HL-60 (cell line): ENCODE measurements at regions not wholly inside any gene's neighbourhood (a gene's known extent, or its start where the extent isn't known, plus 50 kb on each side); places are given as distances from the start of the nearest gene placed in this dataset.

Source experiments
- DNase-seq, 2 experiments: peaks; one replicate each; pipeline ENCODE4 v3.0.0-alpha.2; 2010 to 2020; ENCODE audit warnings: low read depth in 1 of 2, low spot score in 1 of 2
- H3K27ac ChIP-seq: fragments of 250-450 bp; sonication (Bioruptor Pico); replicated peaks from 2 replicates; pipeline ENCODE4 v1.5.1; 2020; ENCODE audit warnings: mild to moderate bottlenecking, moderate library complexity
- H3K27me3 ChIP-seq: fragments of 250-450 bp; sonication (Bioruptor Pico); 2 replicates; pipeline ENCODE4 v1.5.1; 2021; ENCODE audit warnings: mild to moderate bottlenecking, moderate library complexity; ENCODE audit not compliant: insufficient read depth, poor library complexity, severe bottlenecking
- H3K4me3 ChIP-seq: replicated peaks from 2 replicates; pipeline ENCODE4 v1.5.1; 2011; ENCODE audit warnings: mild to moderate bottlenecking, control low read depth, low read length; ENCODE audit not compliant: insufficient read depth
- GABPA ChIP-seq: IDR thresholded peaks from 2 replicates; pipeline ENCODE4 v1.6.1; 2012; ENCODE audit warnings: low read depth
- POLR2AphosphoS5 ChIP-seq: IDR thresholded peaks from 2 replicates; pipeline ENCODE4 v1.6.1; 2012; ENCODE audit warnings: low read depth
- SPI1 ChIP-seq: IDR thresholded peaks from 2 replicates; pipeline ENCODE4 v1.6.1; 2012; ENCODE audit warnings: low read depth, mild to moderate bottlenecking, borderline replicate concordance
- TF ChIP-seq, protein P1 (sequence below): IDR thresholded peaks from 2 replicates; pipeline ENCODE4 v1.6.1; 2012; ENCODE audit warnings: low read depth; ENCODE audit not compliant: insufficient replicate concordance
- TF ChIP-seq, protein P2 (sequence below): IDR thresholded peaks from one replicate; pipeline ENCODE4 v1.5.1; 2011; ENCODE audit warnings: low read length, control low read depth, inconsistent platforms; ENCODE audit not compliant: insufficient read depth

DNA sequence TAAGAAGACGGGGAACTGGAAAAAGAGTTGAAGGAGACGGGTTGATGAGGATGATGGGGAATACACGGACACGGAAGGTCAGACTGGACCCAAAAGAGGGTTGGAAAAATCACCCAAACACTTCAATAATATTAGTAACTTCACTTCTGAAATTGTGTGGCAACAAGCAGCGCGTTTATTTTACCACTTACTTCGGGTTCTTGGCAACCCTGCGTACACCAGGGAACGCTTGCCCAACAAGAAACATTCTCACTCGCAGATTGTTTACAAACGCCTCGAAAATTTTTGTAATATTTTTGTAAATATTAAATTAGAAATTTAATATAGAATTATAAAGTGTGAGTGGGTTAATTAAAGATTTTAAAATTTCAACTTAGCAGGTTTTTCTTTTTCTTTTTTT is 99.5 kb downstream of the CEBPB start:
- Histone ChIP-seq H3K27me3 (no peaks in the 10 kb centered on the region), H3K4me3 (no peak overlapping the region), H3K27ac (no peak overlapping the region)
- no peak for TF ChIP-seq POLR2AphosphoS5
- no peak for TF ChIP-seq SPI1
- TF ChIP-seq, protein P1, sequence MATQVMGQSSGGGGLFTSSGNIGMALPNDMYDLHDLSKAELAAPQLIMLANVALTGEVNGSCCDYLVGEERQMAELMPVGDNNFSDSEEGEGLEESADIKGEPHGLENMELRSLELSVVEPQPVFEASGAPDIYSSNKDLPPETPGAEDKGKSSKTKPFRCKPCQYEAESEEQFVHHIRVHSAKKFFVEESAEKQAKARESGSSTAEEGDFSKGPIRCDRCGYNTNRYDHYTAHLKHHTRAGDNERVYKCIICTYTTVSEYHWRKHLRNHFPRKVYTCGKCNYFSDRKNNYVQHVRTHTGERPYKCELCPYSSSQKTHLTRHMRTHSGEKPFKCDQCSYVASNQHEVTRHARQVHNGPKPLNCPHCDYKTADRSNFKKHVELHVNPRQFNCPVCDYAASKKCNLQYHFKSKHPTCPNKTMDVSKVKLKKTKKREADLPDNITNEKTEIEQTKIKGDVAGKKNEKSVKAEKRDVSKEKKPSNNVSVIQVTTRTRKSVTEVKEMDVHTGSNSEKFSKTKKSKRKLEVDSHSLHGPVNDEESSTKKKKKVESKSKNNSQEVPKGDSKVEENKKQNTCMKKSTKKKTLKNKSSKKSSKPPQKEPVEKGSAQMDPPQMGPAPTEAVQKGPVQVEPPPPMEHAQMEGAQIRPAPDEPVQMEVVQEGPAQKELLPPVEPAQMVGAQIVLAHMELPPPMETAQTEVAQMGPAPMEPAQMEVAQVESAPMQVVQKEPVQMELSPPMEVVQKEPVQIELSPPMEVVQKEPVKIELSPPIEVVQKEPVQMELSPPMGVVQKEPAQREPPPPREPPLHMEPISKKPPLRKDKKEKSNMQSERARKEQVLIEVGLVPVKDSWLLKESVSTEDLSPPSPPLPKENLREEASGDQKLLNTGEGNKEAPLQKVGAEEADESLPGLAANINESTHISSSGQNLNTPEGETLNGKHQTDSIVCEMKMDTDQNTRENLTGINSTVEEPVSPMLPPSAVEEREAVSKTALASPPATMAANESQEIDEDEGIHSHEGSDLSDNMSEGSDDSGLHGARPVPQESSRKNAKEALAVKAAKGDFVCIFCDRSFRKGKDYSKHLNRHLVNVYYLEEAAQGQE: no peak
- TF ChIP-seq GABPA: no peak
- TF ChIP-seq, protein P2, sequence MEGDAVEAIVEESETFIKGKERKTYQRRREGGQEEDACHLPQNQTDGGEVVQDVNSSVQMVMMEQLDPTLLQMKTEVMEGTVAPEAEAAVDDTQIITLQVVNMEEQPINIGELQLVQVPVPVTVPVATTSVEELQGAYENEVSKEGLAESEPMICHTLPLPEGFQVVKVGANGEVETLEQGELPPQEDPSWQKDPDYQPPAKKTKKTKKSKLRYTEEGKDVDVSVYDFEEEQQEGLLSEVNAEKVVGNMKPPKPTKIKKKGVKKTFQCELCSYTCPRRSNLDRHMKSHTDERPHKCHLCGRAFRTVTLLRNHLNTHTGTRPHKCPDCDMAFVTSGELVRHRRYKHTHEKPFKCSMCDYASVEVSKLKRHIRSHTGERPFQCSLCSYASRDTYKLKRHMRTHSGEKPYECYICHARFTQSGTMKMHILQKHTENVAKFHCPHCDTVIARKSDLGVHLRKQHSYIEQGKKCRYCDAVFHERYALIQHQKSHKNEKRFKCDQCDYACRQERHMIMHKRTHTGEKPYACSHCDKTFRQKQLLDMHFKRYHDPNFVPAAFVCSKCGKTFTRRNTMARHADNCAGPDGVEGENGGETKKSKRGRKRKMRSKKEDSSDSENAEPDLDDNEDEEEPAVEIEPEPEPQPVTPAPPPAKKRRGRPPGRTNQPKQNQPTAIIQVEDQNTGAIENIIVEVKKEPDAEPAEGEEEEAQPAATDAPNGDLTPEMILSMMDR: no peak
- no peak for DNase-seq

DNA sequence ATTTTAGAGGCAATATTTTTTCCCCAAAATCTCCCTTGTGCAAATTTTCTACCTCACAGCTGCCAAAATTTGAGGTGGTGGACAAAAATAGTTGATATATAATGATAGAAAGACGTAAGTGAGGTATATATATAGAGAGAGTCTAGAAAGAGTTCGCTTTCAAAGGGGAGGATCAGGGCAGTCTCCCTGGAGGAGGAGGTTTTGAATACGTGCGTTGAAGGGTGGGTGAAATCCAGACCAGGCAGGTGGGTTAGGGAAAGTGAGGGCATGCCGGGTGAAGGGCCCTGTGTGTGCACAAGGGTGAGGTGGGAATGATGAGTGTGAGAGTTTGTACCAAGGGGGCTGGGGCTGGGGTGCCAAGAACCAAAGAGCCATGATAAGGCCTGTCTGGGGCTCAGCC is 100.2 kb downstream of the CEBPB start:
- Histone ChIP-seq H3K4me3 (no peak overlapping the region), H3K27me3 (no peaks in the 10 kb centered on the region), H3K27ac (no peak overlapping the region)
- no peak for DNase-seq
- TF ChIP-seq, protein P2: no peak
- TF ChIP-seq SPI1 (no peak), POLR2AphosphoS5 (no peak), GABPA (no peak)
- TF ChIP-seq, protein P1: no peak

DNA sequence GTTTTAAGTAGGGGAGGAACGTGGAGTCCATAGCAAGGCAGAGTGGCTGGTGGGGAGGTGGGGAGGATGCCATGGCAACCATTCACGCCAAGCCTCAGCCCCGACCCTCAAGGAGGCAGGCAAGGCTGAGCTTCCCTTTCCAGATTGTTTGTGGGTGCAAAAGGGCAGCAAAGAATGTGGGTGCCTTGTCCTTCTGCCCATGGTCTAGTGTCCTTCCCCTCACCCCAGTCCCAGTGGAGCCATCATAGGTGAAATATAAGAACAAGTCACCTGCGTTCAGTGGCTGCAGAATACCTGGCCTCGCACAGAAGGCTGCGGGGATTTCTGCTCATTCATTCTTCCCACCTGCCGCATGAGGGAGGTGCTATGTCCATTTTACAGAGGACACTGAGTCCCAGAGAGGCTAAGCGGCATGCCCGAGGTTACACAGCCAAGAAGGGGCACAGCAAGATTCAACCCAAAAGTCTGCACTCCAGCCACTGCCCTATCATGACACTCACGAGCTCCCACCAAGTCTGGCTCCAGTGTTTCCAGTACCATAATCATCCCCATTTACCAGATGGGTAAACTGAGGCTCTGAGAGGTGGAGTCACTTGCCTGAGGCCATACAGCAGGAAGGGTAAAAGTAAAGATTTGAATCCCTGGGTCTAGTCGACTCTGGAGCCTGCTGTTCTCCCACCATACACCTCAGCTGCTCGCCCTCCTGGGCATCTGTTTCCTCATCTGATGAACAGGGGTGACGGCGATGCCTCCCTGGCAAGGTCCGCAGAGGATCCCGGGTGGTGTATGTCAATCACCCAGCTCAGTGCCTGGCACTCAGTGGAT is 100.8 kb downstream of the CEBPB start:
- DNase-seq: no peak
- H3K4me3 ChIP-seq: no peak overlapping the region
- TF ChIP-seq SPI1: no peak
- TF ChIP-seq GABPA: no peak
- TF ChIP-seq, protein P1: no peak
- no peak for TF ChIP-seq POLR2AphosphoS5
- TF ChIP-seq, protein P2: no peak
- no peaks in the 10 kb centered on the region for H3K27me3 ChIP-seq
- H3K27ac ChIP-seq: no peak overlapping the region
